GM06990 (cell line): ENCODE measurements at regions not wholly inside any gene's neighbourhood (a gene's known extent, or its start where the extent isn't known, plus 50 kb on each side); places are given as distances from the start of the nearest gene placed in this dataset.

Experiments
- DNase-seq: peaks from one replicate; pipeline ENCODE4 v3.0.0-alpha.2; 2011; ENCODE audit not compliant: insufficient read length; ENCODE audit errors: extremely low read depth
- H3K27me3 ChIP-seq: replicated peaks from 2 replicates; pipeline ENCODE4 v1.6.0; 2011; ENCODE audit warnings: low read length; ENCODE audit not compliant: control insufficient read depth, insufficient read depth
- H3K36me3 ChIP-seq: 2 replicates; pipeline ENCODE4 v1.5.1; 2011; ENCODE audit warnings: low read length; ENCODE audit not compliant: control insufficient read depth, insufficient read depth
- H3K4me3 ChIP-seq: replicated peaks from 2 replicates; pipeline ENCODE4 v1.5.1; 2011; ENCODE audit warnings: low read depth, mild to moderate bottlenecking, control low read depth, low read length
- CTCF ChIP-seq: IDR thresholded peaks from 2 replicates; pipeline ENCODE4 v1.5.1; 2011; ENCODE audit warnings: low read length, control low read depth, mild to moderate bottlenecking, inconsistent platforms; ENCODE audit not compliant: insufficient read depth, poor library complexity, severe bottlenecking

GRCh38 chr10:123474700-123475099 is 191.5 kb upstream of the GPR26 start:
- DNase-seq = no peak
- no peak overlapping the region for H3K4me3 ChIP-seq
- H3K27me3 ChIP-seq = no peaks in the 10 kb centered on the region
- no peaks in the 10 kb centered on the region for H3K36me3 ChIP-seq
- TF ChIP-seq CTCF = no peak

- no peak for DNase-seq
- no peaks in the 10 kb centered on the region for H3K27me3 ChIP-seq
- no peaks in the 10 kb centered on the region for H3K36me3 ChIP-seq
- no peak for TF ChIP-seq CTCF
- no peak overlapping the region for H3K4me3 ChIP-seq
These were observed 190.7 kb upstream of the GPR26 start for GRCh38 chr10:123475466-123475865.

GRCh38 chr10:123478116-123478515 is 188.0 kb upstream of the GPR26 start:
- H3K4me3 ChIP-seq = no peak overlapping the region
- H3K36me3 ChIP-seq = no peaks in the 10 kb centered on the region
- H3K27me3 ChIP-seq = no peaks in the 10 kb centered on the region
- no peak for TF ChIP-seq CTCF
- DNase-seq = no peak

- DNase-seq = no peak
- no peaks in the 10 kb centered on the region for H3K27me3 ChIP-seq
- no peak for TF ChIP-seq CTCF
These were observed 186.5 kb upstream of the GPR26 start for GRCh38 chr10:123479640-123480039.

GRCh38 chr10:123480344-123480743 is 185.8 kb upstream of the GPR26 start:
- H3K36me3 ChIP-seq = no peaks in the 10 kb centered on the region
- DNase-seq = no peak
- TF ChIP-seq CTCF = no peak
- H3K4me3 ChIP-seq = no peak overlapping the region
- H3K27me3 ChIP-seq = no peaks in the 10 kb centered on the region

More at GRCh38 chr10:123479640-123480039, 186.5 kb upstream of the GPR26 start:
- Histone ChIP-seq H3K36me3 (no peaks in the 10 kb centered on the region), H3K4me3 (no peak overlapping the region)

- no peaks in the 10 kb centered on the region for H3K27me3 ChIP-seq
- no peak for TF ChIP-seq CTCF
- no peak overlapping the region for H3K4me3 ChIP-seq
- H3K36me3 ChIP-seq = no peaks in the 10 kb centered on the region
- no peak for DNase-seq
These were observed 185.3 kb upstream of the GPR26 start for GRCh38 chr10:123480845-123481244.
